ENCODE measurements at regions not wholly inside any gene's neighbourhood (a gene's known extent, or its start where the extent isn't known, plus 50 kb on each side); places are given as distances from the start of the nearest gene placed in this dataset.

- DNase-seq: no peak
Measured at GRCh38 chr19:5216141-5216847, 124.3 kb downstream of the PTPRS start.

DNA sequence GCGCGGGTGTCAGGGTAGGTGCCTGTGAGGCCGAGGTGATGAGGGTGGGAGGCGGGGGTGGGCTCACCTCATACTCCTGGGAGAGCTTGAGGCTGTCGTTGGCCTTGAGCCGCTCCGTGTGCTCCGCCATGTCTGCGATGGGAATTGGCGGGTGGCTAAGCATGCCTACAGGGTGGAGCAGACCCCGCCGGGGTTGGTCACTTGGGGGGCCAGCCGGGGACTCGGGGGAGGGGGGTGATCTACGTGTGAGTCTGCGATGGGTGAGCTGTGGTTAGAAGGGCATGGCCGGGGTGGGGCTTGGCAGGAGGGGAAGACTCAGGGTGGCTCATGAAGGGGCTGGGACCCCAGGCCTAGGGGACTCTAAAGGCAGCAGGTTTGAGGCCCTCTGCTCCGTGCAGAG, 125.2 kb downstream of the PTPRS start:
- DNase-seq: no peak

GRCh38 chr19:5214902-5215301, 125.7 kb downstream of the PTPRS start:
- no peak for DNase-seq

DNA sequence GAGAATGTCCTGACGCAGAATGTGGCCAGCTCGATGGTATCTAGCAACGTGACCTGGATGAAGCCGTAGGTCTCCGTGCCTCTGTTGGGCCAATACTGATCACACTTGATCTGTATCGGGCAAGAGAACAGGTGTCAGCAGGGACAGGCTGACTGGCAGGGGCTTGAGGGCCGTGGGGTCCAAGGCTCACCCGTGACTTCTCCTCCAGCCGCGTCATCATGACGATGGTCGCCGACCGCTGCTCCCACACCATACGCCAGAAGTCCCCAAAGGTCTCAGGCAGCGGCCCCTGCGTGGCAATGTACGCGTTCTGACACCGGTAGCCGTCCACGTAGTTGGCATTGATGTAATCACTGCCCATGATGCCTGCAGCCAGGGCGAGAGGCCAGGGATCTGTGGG, 126.2 kb downstream of the PTPRS start:
- DNase-seq: no peak

GRCh38 chr19:5213667-5214066, 126.9 kb downstream of the PTPRS start:
- no peak for DNase-seq

GRCh38 chr19:5212101-5212500, 128.5 kb downstream of the PTPRS start:
- DNase-seq: no peak

DNA sequence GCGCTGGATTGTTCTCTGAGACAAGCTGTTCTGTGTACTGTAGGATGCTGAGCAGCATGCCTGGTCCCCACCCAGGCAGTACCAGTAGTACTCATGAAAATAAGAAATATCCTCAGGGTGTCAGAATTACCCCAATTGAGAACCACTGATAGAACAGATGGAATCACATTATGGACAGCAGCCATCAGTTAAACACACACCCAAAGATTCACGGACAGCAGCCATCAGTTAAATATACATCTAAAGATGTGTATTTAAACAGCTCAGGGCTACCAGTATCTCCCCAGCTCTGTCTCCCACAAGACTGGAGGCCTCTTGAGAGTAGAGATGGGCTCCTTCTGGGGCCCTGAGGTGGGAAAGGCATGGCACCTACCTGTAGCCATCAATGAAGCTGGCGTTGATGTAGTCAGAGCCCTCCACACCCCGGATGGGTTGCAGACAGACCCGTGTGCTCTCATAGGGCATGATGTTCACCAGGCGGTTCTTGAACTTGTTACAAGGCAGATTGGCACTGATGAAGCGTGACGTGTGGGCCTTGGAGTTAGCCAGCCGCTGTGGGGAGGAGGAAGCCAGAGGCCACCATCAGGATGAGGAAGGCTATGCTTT, 129.3 kb downstream of the PTPRS start:
- no peak for DNase-seq

- no peak for DNase-seq
Measured at GRCh38 chr19:5210556-5210955, 130.1 kb downstream of the PTPRS start.

DNA sequence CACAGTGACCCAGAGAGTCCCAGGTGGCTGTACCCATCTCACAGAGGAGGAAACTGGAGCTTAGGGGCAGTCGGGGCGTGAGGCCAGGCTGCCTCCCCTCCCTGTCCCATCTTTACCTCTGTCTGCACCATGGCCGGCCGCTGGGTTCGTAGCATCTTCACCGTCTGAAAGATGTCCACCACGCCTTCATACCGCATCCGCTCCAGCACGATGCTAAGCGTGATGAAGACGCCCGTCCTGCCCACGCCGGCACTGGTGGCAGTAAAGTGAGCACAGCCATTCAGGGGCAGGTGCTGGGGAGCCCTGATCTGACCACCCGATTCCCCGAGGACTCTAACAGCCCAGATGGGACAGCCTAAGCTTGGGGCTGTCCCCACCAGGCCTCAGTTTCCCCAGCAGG, 132.8 kb downstream of the PTPRS start:
- no peak for DNase-seq

DNA sequence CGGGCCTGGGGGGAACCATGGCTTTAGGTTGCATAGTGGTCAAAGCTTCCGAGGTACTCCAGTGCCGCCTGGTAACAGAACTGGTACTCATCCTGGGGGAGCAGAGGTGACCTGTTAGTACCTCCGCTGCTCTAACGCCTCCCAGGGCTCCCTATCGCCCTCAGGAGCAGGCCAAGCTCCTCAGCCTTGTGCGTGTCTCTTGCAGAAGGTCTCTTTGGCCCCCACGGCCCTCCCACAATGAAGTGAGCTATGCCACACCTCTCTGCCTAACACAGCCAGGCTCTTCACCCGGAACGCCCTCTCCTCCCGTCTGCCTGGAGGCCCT, 133.9 kb downstream of the PTPRS start:
- no peak for DNase-seq

DNA sequence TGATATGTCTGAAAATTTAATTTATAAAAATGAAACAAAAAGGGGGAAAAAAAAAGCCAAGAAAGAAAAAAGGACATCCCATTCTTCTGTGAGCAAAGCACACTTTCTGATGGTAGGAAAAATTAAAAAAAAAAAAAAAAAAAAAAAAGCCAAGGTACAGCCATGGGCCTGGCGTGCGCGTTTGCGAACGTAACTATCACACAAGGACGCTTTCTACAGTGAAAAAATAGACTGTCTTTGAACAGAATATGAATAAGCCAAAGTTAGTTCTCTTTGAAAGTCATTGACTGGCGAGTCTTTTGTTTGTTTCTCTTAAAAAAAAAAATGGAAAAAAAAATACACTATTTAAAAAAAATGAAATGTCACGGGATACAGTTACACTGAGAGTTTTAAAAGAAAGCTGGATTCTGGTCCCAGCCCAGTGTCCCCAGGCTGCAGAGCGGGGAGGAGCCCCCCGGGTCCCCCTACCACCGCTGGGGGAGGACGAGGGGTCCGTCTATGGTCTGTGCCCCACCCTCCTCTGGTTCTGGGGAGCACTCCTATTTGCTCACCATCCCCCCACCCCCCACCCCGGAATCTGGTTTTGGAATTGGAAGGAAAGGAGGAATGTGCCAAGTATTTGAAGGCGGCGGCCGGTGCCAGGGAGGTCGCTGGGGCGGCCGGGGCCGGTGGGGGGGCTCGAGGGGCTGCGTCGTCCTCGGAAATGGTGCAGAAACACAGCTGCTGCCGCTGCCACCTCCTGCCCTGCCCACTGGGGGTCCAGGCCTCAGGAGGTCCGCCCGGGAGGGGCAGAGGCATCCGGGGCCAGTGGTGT, 134.5 kb downstream of the PTPRS start:
- no peak for DNase-seq

DNA sequence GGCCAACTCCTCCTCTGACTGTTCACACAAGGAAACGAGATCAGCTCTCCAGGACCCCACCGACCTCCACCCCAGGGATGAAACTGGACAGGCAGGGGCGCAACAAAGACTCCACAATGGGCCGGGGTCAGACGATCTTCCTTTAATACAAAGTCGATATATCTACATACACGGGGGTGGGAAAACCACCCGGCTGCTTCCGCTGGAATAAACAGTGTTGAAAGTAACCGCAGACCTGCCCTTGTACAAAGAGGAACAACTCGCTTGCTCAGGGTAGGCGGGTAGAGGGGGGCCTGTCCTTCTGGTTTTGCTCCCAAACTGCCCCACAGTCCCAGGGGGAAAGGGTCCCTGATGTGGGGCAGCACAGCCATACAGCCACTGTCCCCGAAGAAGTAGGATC, 135.2 kb downstream of the PTPRS start:
- peak; percentile 6 for DNase-seq

DNA sequence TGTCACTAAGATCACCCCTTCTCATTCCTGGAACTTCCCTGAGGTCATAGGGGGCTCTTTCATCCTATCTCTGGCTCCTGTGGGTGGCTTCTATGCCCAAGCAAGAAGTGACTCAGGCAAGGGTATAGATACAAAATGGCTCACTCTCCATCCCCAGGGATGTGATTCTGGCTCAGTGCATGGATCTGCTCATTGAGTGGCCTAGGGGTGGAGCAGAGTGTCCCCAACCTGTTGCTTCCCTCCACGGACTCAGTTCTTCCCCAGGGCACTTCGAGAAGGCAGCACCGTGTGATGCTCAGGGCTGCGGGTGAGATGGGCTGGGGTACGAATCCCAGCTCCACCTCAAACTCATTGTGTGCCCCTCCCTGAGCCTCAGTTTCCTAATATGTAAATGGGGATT, 136.4 kb downstream of the PTPRS start:
- DNase-seq: no peak

Measured in CD4-positive, alpha-beta T cell treated with Interleukin-10 for 1 hour (primary cell).